Limb (tissue), 2 donors: ENCODE measurements at regions not wholly inside any gene's neighbourhood (a gene's known extent, or its start where the extent isn't known, plus 50 kb on each side); places are given as distances from the start of the nearest gene placed in this dataset.
"Not testable (repeated sequence)": the region's sequence is repeated elsewhere in the genome, so short reads cannot be mapped to it uniquely, and the experiment has no call there.

Experiments used
- DNase-seq, 2 donors: peaks; one replicate each; pipeline ENCODE4 v3.0.0-alpha.2; 2016; ENCODE audit errors: extremely low spot score in 2 of 2

DNA sequence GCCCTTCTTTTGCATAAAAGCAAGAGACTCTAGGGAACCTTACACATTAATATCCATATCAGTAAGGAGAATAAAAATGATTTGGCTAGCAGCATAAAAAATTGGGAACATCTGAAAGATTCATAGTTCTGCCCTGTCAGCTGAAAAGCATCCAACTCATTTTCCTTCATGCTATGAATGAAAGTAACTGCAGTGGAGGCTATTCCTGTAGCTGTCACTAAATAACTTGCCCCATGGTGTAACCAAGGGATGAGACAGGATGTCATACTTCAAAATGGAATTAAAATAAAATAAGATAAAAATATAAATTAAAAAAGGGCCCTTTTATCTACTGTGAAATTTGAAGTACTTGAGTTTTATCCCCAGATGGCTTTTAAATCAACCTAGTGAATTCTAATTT lies 878.8 kb downstream of the C4orf33 start:
- DNase-seq, result no peak

DNA sequence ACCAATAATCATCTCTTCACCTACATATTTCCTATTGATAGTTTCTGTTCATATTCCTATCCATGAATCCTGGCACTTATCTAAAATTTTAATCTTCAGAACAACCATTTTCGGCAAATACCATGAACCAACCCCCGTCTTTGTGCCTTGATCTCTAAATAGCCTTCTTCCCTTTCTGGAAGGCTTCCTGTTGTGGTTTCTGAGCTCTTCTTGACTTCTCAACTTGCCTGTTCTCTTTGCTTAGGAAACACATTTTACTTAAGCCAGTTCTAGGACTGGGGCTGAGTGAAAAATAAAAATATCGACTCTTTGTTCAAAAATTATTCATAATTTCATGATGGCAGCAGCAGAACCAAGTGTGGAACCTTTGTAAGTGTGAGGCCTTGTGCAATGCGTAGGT lies 882.4 kb downstream of the C4orf33 start:
- no peak for DNase-seq

DNA sequence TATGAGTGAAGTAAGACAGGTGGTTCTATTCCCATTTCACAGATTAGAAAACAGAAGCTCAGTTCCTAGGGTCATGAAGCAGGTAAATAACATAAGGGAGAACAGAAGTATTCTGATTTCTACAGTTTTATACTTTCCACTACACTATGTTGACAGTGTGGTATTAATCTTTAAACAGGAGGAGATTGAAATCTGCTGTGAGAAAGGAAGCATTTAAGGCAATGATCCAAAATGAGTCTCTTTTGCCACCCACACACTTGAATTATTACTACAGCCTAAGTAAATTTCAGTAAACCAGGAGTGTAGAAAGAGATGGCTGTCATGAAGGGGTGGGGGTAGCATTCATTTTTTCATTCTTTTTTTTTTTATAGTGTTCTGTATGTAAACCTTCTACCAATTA lies 893.0 kb downstream of the C4orf33 start:
- DNase-seq, result no peak

DNA sequence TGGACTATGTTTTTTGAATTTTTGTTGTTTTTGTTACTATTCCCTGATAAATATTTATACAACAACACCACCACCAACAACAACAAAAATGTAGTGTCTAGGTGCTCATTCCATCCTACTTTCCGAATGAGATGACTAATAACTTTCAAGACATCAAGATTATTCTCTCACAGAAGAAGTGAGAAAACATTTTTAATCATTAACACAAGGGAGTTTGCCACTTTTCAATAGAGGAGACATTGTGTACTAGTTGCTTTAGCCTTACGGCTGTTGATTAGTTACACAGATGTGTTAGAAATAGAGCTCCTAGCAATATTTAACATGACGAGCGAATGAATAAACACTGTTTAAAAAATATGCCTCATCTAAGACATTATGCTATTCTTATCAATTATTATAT lies 898.8 kb downstream of the C4orf33 start:
- DNase-seq, result no peak

DNA sequence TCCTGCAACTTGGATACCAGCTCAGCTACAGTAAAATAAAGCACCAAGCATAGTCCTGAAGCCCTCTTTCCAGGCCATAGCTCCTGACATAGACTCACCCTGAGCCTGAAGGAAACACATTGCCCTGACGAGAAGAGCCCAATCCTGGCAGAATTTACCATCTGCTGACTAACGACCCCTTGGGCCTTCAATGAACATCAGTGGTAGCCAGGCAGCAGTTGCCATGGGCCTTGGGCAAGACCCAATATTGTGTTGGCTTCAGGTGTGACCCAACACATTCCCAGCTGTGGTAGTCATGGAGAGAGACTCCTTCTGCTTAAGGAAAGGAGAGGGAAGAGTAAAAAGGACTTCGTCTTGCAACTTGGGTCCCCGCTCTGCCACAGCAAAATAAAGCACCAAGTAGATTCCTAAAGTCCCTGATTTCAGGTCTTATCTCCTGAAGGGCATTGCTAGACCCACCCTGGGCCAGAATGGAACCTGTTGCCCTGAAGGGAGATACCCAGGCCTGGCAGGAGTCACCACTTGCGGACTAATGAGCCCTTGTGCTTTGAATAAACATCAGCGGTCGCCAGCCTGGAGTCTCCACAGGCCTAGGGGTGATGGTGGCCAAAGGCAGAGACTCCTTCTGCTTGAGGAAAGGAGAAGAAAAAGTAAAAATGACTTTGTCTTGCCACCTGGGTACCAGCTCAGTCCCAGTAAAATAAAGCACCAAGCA lies 902.6 kb downstream of the C4orf33 start:
- no peak for DNase-seq

DNA sequence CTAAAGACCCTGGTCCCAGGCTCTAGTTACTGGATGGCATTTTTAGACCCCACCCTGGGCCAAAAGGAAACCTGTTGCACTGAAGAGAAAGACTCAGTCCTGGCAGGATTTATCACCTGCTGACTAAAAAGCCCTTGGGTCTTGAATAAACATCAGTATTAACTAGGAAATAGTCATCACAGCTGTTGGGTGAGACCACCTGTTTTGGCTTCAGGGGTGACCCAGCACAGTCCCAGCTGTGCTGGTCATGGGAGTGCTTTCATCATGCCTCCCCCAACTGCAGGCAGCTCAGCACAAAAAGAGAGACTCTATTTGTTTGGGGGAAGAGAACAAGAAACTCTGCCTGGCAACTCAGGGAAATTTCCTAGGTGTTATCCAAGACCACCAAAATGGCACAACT lies 903.2 kb downstream of the C4orf33 start:
- no peak for DNase-seq

DNA sequence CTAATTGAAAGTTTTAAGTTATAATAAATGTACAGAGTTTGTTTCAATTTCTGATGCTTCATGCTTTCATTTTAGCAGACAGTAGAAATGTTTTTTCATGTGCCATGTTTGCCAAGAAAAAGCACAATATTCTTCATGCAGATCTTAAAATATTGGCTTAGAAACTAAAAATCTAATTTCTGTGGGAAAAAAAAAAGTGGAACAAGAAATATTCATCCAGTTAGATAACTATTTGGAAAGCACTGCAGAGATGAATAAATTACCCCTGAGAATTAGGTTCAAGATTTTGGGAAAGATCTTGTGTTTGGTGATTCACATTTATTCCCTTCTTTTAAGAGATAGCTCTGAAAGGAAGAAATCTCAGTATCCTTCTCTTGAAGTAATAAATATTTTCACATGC lies 912.5 kb downstream of the C4orf33 start:
- no peak for DNase-seq

DNA sequence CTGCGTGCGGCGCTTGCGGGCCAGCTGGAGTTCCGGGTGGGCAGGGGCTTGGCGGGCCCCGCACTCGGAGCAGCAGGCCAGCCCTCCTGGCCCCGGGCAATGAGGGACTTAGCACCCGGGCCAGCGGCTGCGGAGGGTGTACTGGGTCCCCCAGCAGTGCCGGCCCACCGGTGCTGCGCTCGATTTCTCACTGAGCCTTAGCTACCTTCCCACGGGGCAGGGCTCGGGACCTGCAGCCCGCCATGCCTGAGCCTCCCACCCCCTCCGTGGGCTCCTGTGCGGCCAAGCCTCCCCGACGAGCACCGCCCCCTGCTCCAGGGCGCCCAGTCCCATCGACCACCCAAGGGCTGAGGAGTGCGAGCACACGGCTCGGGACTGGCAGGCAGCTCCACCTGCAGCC lies 916.9 kb downstream of the C4orf33 start:
- DNase-seq, result not testable (repeated sequence)

DNA sequence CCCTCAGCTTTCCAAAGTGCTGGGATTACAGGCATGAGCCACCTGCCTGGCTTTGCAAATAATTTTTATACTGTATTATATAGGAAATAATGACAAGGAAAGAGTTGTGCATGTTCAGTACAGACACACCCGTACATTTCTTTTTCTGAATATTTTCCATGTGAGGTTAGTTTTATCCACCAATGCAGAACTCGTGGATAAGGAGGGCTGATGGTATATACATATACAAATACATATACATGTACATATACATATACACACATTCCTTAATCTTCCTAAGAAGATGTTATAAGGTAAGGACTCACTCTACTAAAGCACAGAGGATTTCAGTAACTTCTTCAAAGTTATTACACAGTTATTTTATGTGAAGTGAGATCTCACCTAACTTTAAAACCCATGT lies 925.8 kb downstream of the C4orf33 start:
- DNase-seq, result no peak

DNA sequence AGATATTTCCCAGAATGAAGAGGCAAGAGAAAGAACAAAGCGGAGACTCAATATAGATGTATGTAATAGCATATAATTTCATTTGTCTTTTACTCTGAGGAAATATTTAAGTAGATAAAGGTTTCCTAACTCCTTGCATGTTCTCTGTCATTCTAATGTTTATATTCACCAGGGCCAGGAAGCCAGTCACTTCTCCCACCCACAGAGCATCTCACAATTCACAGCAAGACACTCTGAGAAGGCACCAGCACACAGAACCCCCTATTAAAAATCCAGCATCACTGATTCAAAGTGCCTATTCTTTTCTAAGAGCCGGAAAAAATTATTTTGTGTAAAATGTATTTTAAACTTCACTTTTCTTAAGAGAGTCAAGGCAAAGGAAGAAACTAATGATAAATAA lies 927.1 kb downstream of the C4orf33 start:
- no peak for DNase-seq

DNA sequence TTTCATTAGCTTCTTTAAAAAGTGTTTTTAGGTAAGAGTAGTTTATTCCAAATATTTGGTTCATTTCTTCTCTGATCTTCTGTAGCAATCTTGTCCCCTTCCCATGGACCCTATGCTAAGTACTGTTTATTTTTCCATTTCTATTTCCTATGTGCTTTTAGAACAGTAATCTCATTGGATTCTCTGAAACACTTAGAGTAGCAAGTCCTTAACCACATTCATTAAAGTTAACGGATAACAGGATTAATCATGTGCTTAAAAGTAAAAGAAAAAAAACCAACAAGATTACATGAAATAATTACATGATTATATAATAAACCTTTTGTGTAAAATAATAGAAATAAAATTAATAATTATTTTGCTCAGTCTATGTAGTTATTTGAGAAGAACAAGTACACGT lies 929.7 kb downstream of the C4orf33 start:
- DNase-seq, result no peak

DNA sequence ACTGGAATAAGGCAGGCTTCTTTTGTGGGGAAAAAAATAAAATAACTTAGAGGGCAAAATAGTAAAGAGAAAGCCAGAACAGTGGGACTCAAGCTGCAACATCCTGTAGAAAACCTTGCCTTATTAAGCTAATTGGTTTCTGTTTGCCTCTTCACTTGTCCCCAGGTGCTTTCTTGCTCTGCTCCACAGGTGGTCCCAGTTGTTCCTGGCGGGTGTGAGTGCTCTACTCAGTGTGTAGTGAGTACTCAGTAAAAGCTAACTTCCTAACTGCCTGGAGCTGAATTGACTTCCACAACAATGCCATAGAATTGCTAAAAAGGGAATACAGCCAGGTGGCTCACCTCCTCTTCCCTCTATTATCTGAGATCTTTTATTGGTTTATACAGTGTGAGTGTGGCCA lies 930.2 kb downstream of the C4orf33 start:
- DNase-seq, result no peak

DNA sequence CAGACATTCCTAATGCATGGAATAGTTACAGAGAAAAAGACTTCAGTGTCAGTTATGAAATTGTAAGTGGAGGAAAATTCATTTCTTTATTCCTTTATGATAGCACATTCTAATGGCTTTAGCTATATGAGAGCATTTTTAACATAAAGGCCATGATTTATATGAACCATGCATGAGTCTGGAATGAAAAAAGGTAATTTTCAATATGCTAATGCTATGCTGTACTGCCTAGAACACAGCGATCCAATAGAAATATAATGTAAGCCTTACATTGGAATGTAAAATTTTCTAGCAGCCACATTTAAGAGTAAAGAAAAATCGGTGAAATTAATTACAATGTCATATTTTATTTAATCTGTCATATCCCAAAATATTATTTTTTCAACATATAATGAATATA lies 932.0 kb downstream of the C4orf33 start:
- DNase-seq, result no peak

DNA sequence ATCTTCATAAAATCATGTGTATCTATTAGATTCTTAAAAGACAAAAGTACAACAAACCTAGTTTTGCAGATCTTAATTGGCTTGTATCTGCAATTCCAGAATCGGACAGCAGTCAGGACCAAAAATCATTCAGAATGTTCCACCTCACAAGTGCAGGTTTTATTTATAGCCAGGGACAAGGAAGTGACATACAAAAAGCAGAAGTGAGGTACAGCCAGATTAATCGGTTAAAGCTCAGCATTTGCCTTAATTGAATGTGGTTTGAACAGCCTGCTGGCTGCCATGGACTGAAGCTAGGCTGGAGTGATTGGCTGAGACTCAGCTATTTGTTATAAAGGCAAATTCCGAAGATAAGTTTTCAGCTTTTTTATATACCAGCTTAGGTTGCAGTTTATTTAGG lies 932.6 kb downstream of the C4orf33 start:
- DNase-seq, result no peak

DNA sequence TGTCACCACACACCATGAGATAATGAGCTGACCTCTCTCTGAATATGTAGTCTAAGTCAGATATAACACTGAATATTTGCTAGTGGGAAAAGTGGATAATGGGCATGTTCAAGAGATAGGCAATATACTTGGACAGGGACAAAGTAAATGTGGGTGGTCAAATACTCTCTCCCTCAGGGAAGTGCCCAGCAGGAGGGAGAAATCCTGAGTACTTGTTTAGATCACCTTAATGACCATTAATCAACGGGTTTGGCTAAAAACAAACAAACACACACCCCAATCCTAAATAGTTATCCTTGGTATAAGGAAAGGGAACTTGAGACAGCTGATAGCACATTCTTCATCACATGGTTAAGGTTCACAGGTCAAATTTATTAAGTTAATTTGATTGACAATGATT lies 933.5 kb downstream of the C4orf33 start:
- DNase-seq, result no peak

DNA sequence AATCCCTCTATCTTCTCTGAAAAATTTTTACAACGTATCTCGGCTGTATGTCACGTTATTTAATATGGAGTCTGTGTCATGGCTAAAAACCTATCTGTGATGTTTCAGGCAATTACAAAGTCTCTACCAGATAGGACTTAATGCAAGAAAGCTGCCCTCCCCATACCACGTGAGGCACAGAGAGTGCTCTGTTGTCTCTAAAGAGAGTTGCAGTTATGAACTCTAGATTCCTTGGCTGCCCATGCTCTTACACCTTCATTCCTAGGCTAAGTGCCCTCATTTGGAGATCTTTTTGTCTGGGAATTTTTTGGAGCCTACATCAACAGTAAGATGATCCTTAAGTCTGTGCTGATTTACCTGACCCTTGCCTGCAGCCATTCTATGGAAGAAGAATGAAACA lies 935.9 kb downstream of the C4orf33 start:
- no peak for DNase-seq

DNA sequence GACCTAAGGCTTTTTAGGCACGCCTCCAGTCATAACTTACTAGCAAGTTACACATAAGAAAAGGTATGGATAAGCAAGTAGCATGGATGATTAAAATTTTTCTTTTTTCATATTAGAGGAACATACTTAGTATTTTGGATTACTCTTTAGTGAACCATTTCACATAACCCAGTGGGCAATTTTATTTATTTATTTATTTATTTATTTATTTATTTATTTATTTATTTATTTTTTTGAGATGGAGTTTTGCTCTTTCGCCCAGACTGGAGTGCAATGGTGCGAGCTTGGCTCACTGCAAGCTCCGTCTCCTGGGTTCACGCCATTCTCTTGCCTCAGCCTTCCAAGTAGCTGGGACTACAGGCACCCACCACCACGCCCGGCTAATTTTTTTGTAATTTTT lies 937.7 kb downstream of the C4orf33 start:
- DNase-seq, result not testable (repeated sequence)

DNA sequence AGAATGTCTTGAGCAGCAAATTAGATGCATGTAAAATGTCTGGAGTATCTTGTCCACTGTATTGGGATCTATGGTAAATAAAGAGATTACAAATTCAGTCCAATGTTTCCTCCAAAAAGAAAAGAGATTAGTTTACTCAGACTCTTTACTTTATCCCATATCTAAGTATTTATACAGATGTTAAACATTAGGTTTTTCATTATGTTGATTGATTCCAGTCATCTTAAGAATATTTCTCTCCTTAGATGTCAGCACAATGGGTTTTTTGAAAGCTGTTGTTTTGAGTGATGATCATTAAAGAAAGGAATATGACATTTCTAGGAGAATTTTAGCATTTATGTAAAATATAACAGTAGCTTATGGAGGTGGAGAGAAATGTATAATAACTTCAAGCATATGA lies 938.9 kb downstream of the C4orf33 start:
- no peak for DNase-seq

DNA sequence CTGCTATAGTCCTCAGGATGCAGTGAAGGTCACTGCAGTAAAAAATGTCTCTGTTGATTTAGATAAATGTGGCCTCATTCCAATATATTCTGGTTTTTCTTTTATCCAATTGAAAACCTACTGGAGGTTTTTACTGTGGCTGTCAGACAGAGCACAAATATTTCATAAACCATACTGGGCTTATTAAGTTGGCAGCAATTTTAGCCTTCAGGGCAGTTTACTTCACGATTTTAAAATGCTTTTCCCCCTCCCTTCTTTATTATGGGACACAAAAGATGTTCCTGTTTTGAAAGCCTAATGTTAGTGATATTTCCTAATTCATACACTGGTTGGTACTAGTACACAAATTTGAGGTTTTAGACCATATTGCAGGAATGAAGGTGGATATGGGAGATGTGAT lies 939.4 kb downstream of the C4orf33 start:
- DNase-seq, result no peak

DNA sequence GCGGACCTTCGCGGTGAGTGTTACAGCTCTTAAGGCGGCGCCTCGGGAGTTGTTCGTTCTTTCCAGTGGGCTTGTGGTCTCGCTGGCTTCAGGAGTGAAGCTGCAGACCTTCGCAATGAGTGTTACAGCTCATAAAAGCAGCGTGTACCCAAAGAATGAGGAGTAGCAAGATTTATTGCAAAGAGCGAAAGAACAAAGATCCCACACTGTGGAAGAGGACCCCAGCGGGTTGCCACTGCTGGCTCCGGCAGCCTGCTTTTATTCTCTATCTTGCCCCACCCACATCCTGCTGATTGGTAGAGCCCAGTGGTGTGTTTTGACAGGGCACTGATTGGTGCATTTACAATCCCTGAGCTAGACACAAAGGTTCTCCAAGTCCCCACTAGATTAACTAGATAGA lies 941.9 kb downstream of the C4orf33 start:
- DNase-seq, result not testable (repeated sequence)

DNA sequence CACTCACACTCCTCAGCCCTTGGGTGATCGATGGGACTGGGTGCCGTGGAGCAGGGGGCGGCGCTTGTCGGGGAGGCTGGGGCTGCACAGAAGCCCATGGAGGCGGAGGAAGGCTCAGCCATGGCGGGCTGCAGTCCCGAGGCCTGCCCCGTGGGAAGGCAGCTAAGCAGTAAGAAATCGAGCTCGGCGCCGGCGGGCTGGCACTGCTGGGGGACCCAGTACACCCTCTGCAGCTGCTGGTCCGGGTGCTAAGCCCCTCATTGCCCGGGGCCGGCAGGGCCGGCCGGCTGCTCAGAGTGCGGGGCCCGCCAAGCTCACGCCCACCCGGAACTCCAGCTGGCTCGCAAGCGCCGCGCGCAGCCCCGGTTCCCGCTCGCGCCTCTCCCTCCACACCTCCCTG lies 942.6 kb downstream of the C4orf33 start:
- DNase-seq, result not testable (repeated sequence)

DNA sequence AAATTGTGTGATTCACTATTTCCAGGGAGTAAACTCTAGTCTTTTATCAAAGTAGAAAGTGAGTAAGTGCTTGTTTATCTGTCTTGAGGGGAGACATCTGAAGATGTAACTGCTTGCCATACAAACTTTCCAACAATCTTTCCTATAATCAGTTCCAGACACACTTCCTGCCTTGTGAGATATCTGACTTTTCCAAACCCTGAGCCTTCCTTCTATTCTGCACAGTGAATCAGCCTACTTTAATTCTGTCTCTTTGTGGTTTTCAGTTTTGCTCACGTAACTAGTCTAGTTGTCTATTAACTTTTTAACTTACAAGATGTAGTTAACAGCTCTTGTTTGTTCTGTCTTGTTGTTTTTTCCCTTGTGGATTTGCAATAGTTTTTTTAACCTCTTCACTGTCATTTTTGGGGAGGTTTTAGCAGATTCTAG lies 947.8 kb downstream of the C4orf33 start:
- DNase-seq, result peak in 1 of 2 donors; percentile 34

DNA sequence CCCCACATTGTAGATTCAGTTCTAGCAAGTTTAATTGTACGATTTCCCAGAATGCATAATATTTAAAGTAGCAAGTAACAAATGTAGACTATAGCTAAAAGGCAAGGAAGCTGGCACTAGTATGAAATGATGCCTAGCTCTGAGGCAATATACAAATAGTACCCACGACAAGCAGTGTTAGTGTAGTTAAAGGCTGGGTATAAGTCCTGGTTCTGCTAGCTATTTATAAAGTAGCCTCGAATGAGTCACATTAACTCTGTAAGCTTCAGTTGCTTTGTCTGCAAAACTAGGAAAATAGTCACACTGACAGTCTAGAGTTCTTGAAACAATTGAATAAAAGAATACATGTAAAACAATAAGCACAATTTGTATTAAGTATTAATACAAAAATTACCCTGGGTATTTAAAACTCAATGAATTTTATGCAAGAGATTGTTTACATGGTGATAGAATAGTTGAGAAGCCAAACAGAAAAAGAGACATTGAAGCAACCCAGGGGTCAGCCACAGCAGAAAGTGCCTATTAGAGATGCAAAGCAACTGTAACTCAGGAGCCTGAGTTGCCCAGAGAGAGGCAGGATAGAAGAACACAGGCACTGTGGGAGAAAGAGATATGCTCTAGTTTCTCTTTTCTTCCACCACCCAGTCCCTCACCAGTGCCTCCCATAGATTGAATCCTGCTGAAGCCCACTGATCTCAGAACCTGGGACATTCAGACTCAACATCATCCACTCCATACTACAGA lies 949.0 kb downstream of the C4orf33 start:
- no peak for DNase-seq
